CD4-positive, alpha-beta memory T cell (primary cell): ENCODE measurements at regions not wholly inside any gene's neighbourhood (a gene's known extent, or its start where the extent isn't known, plus 50 kb on each side); places are given as distances from the start of the nearest gene placed in this dataset.

ENCODE experiments used
- CTCF ChIA-PET: fragments of 350-600 bp; sonication (Branson Sonifier 250); formaldehyde crosslinking; loops from one replicate; lab custom pipeline; 2021; ENCODE audit warnings: inconsistent platforms; ENCODE audit not compliant: partially characterized antibody; lab: Charles Lee
- POLR2A ChIA-PET: fragments of 350-600 bp; sonication (Branson Sonifier 250); formaldehyde crosslinking; loops from one replicate; lab custom pipeline; 2021; ENCODE audit not compliant: partially characterized antibody; lab: Charles Lee
- DNase-seq, 5 donors: peaks; one replicate each; pipeline versions ENCODE4 v3.0.0 to v3.0.0-alpha.2; 2020 to 2022; ENCODE audit warnings: mixed read lengths in 1 of 5
- H3K27ac ChIP-seq: one replicate; pipeline ENCODE4 v1.7.0; 2013; ENCODE audit warnings: low read depth, low read length
- H3K27me3 ChIP-seq: 2 replicates; pipeline ENCODE4 v1.7.0; 2013; ENCODE audit warnings: mild to moderate bottlenecking, low read length, moderate library complexity; ENCODE audit not compliant: insufficient read depth
- H3K36me3 ChIP-seq: 2 replicates; pipeline ENCODE4 v1.7.0; 2013; ENCODE audit warnings: mild to moderate bottlenecking, low read length, moderate library complexity; ENCODE audit not compliant: insufficient read depth
- H3K4me1 ChIP-seq: 2 replicates; pipeline ENCODE4 v1.7.0; 2013; ENCODE audit warnings: mild to moderate bottlenecking, low read length, moderate library complexity; ENCODE audit not compliant: insufficient read depth
- H3K4me3 ChIP-seq, 2 donors: one replicate each; pipeline ENCODE4 v1.7.0; 2013; ENCODE audit warnings: low read length in 2 of 2, mild to moderate bottlenecking in 1 of 2
- H3K9me3 ChIP-seq, 2 donors: one replicate each; pipeline ENCODE4 v1.7.0; 2013; ENCODE audit warnings: low read length in 2 of 2, control low read depth in 1 of 2; ENCODE audit not compliant: control insufficient read depth in 1 of 2
- H3K27ac Mint-ChIP-seq, 7 donors: one replicate each; pipeline ENCODE4 v1.8.0; 2020 to 2021; ENCODE audit warnings: mixed read lengths in 7 of 7, mild to moderate bottlenecking in 6 of 7, inconsistent platforms in 3 of 7, moderate library complexity in 3 of 7
- H3K27me3 Mint-ChIP-seq, 2 donors: one replicate each; pipeline ENCODE4 v1.8.0; 2020 to 2021; ENCODE audit warnings: mixed read lengths in 2 of 2
- H3K36me3 Mint-ChIP-seq, 2 donors: one replicate each; pipeline ENCODE4 v1.8.0; 2020 to 2021; ENCODE audit warnings: mixed read lengths in 2 of 2, inconsistent platforms in 1 of 2, mild to moderate bottlenecking in 1 of 2
- H3K4me1 Mint-ChIP-seq, 4 donors: one replicate each; pipeline ENCODE4 v1.8.0; 2020 to 2021; ENCODE audit warnings: mixed read lengths in 4 of 4, mild to moderate bottlenecking in 1 of 4
- H3K4me3 Mint-ChIP-seq, 8 donors: one replicate each; pipeline ENCODE4 v1.8.0; 2020 to 2021; ENCODE audit warnings: mixed read lengths in 8 of 8, mild to moderate bottlenecking in 7 of 8, moderate library complexity in 6 of 8, inconsistent platforms in 3 of 8
- H3K9me3 Mint-ChIP-seq, 8 donors: one replicate each; pipeline ENCODE4 v1.8.0; 2020 to 2021; ENCODE audit warnings: mixed read lengths in 8 of 8, mild to moderate bottlenecking in 5 of 8, inconsistent platforms in 3 of 8, moderate library complexity in 1 of 8
- intact Hi-C: fragments of 100-400 bp; cut with micrococcal nuclease; formaldehyde crosslinking; loops from one replicate; pipeline ENCODE4 v1.15.1; 2023

GRCh38 chr11:27254744-27255446 lies 108.1 kb downstream of the CCDC34 start:
- intact Hi-C loops, result no loop called here
- no peaks in the 10 kb centered on the region for H3K4me1 ChIP-seq
- Mint-ChIP-seq H3K9me3 (peaks cover 0 to 2% (median under 1%) of the 10 kb centered on the region in 8 donors), H3K4me3 (no peak overlapping the region), H3K36me3 (no peaks in the 10 kb centered on the region), H3K4me1 (no peaks in the 10 kb centered on the region), H3K27me3 (peaks cover 8 to 12% of the 10 kb centered on the region in 2 donors), H3K27ac (no peak overlapping the region)
- no peaks in the 10 kb centered on the region for H3K9me3 ChIP-seq
- H3K36me3 ChIP-seq, result no peaks in the 10 kb centered on the region
- H3K27ac ChIP-seq, result no peak overlapping the region
- ChIA-PET CTCF (no interaction called here), POLR2A (no interaction called here)
- no peak for DNase-seq
- no peak overlapping the region for H3K4me3 ChIP-seq
- H3K27me3 ChIP-seq, result no peaks in the 10 kb centered on the region

- Histone ChIP-seq H3K36me3 (no peaks in the 10 kb centered on the region), H3K27ac (no peak overlapping the region), H3K4me3 (no peak overlapping the region), H3K9me3 (no peaks in the 10 kb centered on the region), H3K4me1 (no peaks in the 10 kb centered on the region), H3K27me3 (no peaks in the 10 kb centered on the region)
- Mint-ChIP-seq H3K4me3 (no peak overlapping the region), H3K27ac (no peak overlapping the region), H3K4me1 (no peaks in the 10 kb centered on the region), H3K27me3 (peaks cover 6 to 12% of the 10 kb centered on the region in 2 donors), H3K36me3 (no peaks in the 10 kb centered on the region), H3K9me3 (peaks cover 0 to 2% (median 0%) of the 10 kb centered on the region in 8 donors)
- ChIA-PET CTCF (no interaction called here), POLR2A (no interaction called here)
- intact Hi-C loops, result no loop called here
- no peak for DNase-seq
Measured at GRCh38 chr11:27253224-27253623, 109.8 kb downstream of the CCDC34 start.

GRCh38 chr11:27250867-27251665 lies 111.9 kb downstream of the CCDC34 start:
- no peak for DNase-seq
- Histone ChIP-seq H3K4me3 (no peak overlapping the region), H3K9me3 (no peaks in the 10 kb centered on the region), H3K4me1 (no peaks in the 10 kb centered on the region), H3K27ac (no peak overlapping the region), H3K27me3 (no peaks in the 10 kb centered on the region), H3K36me3 (no peaks in the 10 kb centered on the region)
- Mint-ChIP-seq H3K4me1 (no peaks in the 10 kb centered on the region), H3K27me3 (peaks cover 3 to 6% of the 10 kb centered on the region in 2 donors), H3K9me3 (peaks cover 0 to 2% (median 0%) of the 10 kb centered on the region in 8 donors), H3K4me3 (no peak overlapping the region), H3K27ac (no peak overlapping the region), H3K36me3 (no peaks in the 10 kb centered on the region)
- CTCF ChIA-PET, result no interaction called here
- POLR2A ChIA-PET, result no interaction called here
- intact Hi-C loops, result no loop called here

GRCh38 chr11:27248576-27249509 lies 114.2 kb downstream of the CCDC34 start:
- H3K27me3 ChIP-seq, result no peaks in the 10 kb centered on the region
- Mint-ChIP-seq H3K27me3 (peaks cover 2 to 3% of the 10 kb centered on the region in 2 donors), H3K4me1 (no peaks in the 10 kb centered on the region), H3K4me3 (peak overlapping the region in 1 of 8 donors; percentile 40), H3K9me3 (peaks cover 0 to 2% (median 0%) of the 10 kb centered on the region in 8 donors), H3K36me3 (no peaks in the 10 kb centered on the region), H3K27ac (no peak overlapping the region)
- intact Hi-C loops, result no loop called here
- H3K27ac ChIP-seq, result no peak overlapping the region
- CTCF ChIA-PET, result no interaction called here
- H3K36me3 ChIP-seq, result no peaks in the 10 kb centered on the region
- POLR2A ChIA-PET, result no interaction called here
- DNase-seq, result no peak
- no peak overlapping the region for H3K4me3 ChIP-seq
- no peaks in the 10 kb centered on the region for H3K4me1 ChIP-seq
- no peaks in the 10 kb centered on the region for H3K9me3 ChIP-seq

GRCh38 chr11:27247660-27248059 lies 115.4 kb downstream of the CCDC34 start:
- DNase-seq, result no peak
- Mint-ChIP-seq H3K9me3 (peaks cover 0 to 2% (median 0%) of the 10 kb centered on the region in 8 donors), H3K4me3 (no peak overlapping the region), H3K27me3 (peaks cover 1 to 2% of the 10 kb centered on the region in 2 donors), H3K27ac (no peak overlapping the region), H3K4me1 (no peaks in the 10 kb centered on the region), H3K36me3 (no peaks in the 10 kb centered on the region)
- Histone ChIP-seq H3K36me3 (no peaks in the 10 kb centered on the region), H3K4me1 (no peaks in the 10 kb centered on the region), H3K4me3 (no peak overlapping the region), H3K9me3 (no peaks in the 10 kb centered on the region), H3K27ac (no peak overlapping the region), H3K27me3 (no peaks in the 10 kb centered on the region)
- ChIA-PET POLR2A (no interaction called here), CTCF (no interaction called here)
- intact Hi-C loops, result no loop called here

- Mint-ChIP-seq H3K27ac (no peak overlapping the region), H3K9me3 (peaks cover 0 to 2% (median 0%) of the 10 kb centered on the region in 8 donors), H3K36me3 (no peaks in the 10 kb centered on the region), H3K27me3 (peaks cover 1 to 2% of the 10 kb centered on the region in 2 donors), H3K4me3 (no peak overlapping the region), H3K4me1 (no peaks in the 10 kb centered on the region)
- DNase-seq, result no peak
- Histone ChIP-seq H3K27me3 (no peaks in the 10 kb centered on the region), H3K36me3 (no peaks in the 10 kb centered on the region), H3K27ac (no peak overlapping the region), H3K4me1 (no peaks in the 10 kb centered on the region), H3K9me3 (no peaks in the 10 kb centered on the region), H3K4me3 (no peak overlapping the region)
- ChIA-PET CTCF (no interaction called here), POLR2A (no interaction called here)
- intact Hi-C loops, result no loop called here
Measured at GRCh38 chr11:27246925-27247324, 116.1 kb downstream of the CCDC34 start.

GRCh38 chr11:27244900-27245299 lies 118.1 kb downstream of the CCDC34 start:
- peaks cover 1% of the 10 kb centered on the region in 2 donors for H3K27me3 Mint-ChIP-seq
- no peak overlapping the region for H3K27ac Mint-ChIP-seq
- H3K9me3 Mint-ChIP-seq, result peaks cover 0 to 1% (median 0%) of the 10 kb centered on the region in 8 donors

More at GRCh38 chr11:27244900-27245299, 118.1 kb downstream of the CCDC34 start:
- no peaks in the 10 kb centered on the region for H3K36me3 Mint-ChIP-seq
- Histone ChIP-seq H3K27me3 (no peaks in the 10 kb centered on the region), H3K4me3 (no peak overlapping the region), H3K9me3 (no peaks in the 10 kb centered on the region), H3K4me1 (no peaks in the 10 kb centered on the region), H3K27ac (no peak overlapping the region), H3K36me3 (no peaks in the 10 kb centered on the region)
- no peak for DNase-seq
- no peaks in the 10 kb centered on the region for H3K4me1 Mint-ChIP-seq
- no peak overlapping the region for H3K4me3 Mint-ChIP-seq
- CTCF ChIA-PET, result no interaction called here
- intact Hi-C loops, result no loop called here
- POLR2A ChIA-PET, result no interaction called here
